SK-N-SH treated with all-trans-retinoic acid at 6 μM for 48 hours (cell line): ENCODE measurements at regions not wholly inside any gene's neighbourhood (a gene's known extent, or its start where the extent isn't known, plus 50 kb on each side); places are given as distances from the start of the nearest gene placed in this dataset.

Experiments
- BACH2 ChIP-seq: fragments of 250-450 bp; sonication (Bioruptor Pico); IDR thresholded peaks from 2 replicates; pipeline ENCODE4 v1.9.0; 2021; ENCODE audit warnings: mild to moderate bottlenecking, borderline replicate concordance
- CREB5 ChIP-seq: fragments of 250-450 bp; sonication (Bioruptor Pico); IDR thresholded peaks from 2 replicates; pipeline ENCODE4 v1.5.1; 2020; ENCODE audit warnings: low read depth, mild to moderate bottlenecking, moderate library complexity
- ISL1 ChIP-seq: fragments of 250-450 bp; sonication (Bioruptor Pico); IDR thresholded peaks from 2 replicates; pipeline ENCODE4 v2.1.2; 2022; ENCODE audit warnings: mild to moderate bottlenecking, moderate library complexity
- PATZ1 ChIP-seq: fragments of 250-450 bp; sonication (Bioruptor Pico); IDR thresholded peaks from 2 replicates; pipeline ENCODE4 v1.8.0; 2020; ENCODE audit warnings: mild to moderate bottlenecking, moderate library complexity, borderline replicate concordance
- TCF4 ChIP-seq: fragments of 250-450 bp; sonication (Bioruptor Pico); IDR thresholded peaks from 2 replicates; pipeline ENCODE4 v1.8.0; 2021; ENCODE audit warnings: mild to moderate bottlenecking, moderate library complexity, borderline replicate concordance
- TOX ChIP-seq: fragments of 250-450 bp; sonication (Bioruptor Pico); IDR thresholded peaks from 2 replicates; pipeline ENCODE4 v1.8.0; 2021; ENCODE audit warnings: mild to moderate bottlenecking, moderate library complexity, borderline replicate concordance
- TSHZ2 ChIP-seq: fragments of 250-450 bp; sonication (Bioruptor Pico); IDR thresholded peaks from 2 replicates; pipeline ENCODE4 v1.5.0; 2020; ENCODE audit warnings: mild to moderate bottlenecking, moderate library complexity

GRCh38 chr5:111997308-111997707, 240.3 kb upstream of the NREP start:
- TF ChIP-seq ISL1 (no peak), TCF4 (no peak), BACH2 (CRISPR knock-in tag) (no peak), PATZ1 (no peak), TOX (CRISPR knock-in tag) (no peak), TSHZ2 (CRISPR knock-in tag) (no peak), CREB5 (no peak)
